ENCODE measurements at regions not wholly inside any gene's neighbourhood (a gene's known extent, or its start where the extent isn't known, plus 50 kb on each side); places are given as distances from the start of the nearest gene placed in this dataset.
"Not testable (repeated sequence)": the region's sequence is repeated elsewhere in the genome, so short reads cannot be mapped to it uniquely, and the experiment has no call there.

- H3K4me3 ChIP-seq (ENCODE audit: low read depth, low read length): no peak overlapping the region
- no peak for DNase-seq (ENCODE audit: low read depth)
- no peak for TF ChIP-seq CTCF (conservative IDR thresholded peaks at IDR 0.05; ENCODE audit: low read depth, low read length)
Observed at GRCh38 chr2:198285216-198285615, 480.8 kb downstream of the PLCL1 start.

- DNase-seq (ENCODE audit: low read depth): no peak
- no peak overlapping the region for H3K4me3 ChIP-seq (ENCODE audit: low read depth, low read length)
- no peak for TF ChIP-seq CTCF (conservative IDR thresholded peaks at IDR 0.05; ENCODE audit: low read depth, low read length)
Observed at GRCh38 chr2:198283146-198283545, 478.8 kb downstream of the PLCL1 start.

- no peak overlapping the region for H3K4me3 ChIP-seq (ENCODE audit: low read depth, low read length)
- TF ChIP-seq CTCF (conservative IDR thresholded peaks at IDR 0.05; ENCODE audit: low read depth, low read length): no peak
- no peak for DNase-seq (ENCODE audit: low read depth)
Observed at GRCh38 chr2:198282061-198282460, 477.7 kb downstream of the PLCL1 start.

GRCh38 chr2:198280145-198280544, 475.8 kb downstream of the PLCL1 start:
- DNase-seq (ENCODE audit: low read depth): no peak
- TF ChIP-seq CTCF (conservative IDR thresholded peaks at IDR 0.05; ENCODE audit: low read depth, low read length): no peak
- no peak overlapping the region for H3K4me3 ChIP-seq (ENCODE audit: low read depth, low read length)

GRCh38 chr2:198279026-198279425, 474.6 kb downstream of the PLCL1 start:
- no peak overlapping the region for H3K4me3 ChIP-seq (ENCODE audit: low read depth, low read length)
- DNase-seq (ENCODE audit: low read depth): no peak
- no peak for TF ChIP-seq CTCF (conservative IDR thresholded peaks at IDR 0.05; ENCODE audit: low read depth, low read length)

GRCh38 chr2:198277181-198277580, 472.8 kb downstream of the PLCL1 start:
- TF ChIP-seq CTCF (conservative IDR thresholded peaks at IDR 0.05; ENCODE audit: low read depth, low read length): no peak
- DNase-seq (ENCODE audit: low read depth): no peak
- no peak overlapping the region for H3K4me3 ChIP-seq (ENCODE audit: low read depth, low read length)

- no peak for TF ChIP-seq CTCF (conservative IDR thresholded peaks at IDR 0.05; ENCODE audit: low read depth, low read length)
- no peak for DNase-seq (ENCODE audit: low read depth)
- no peak overlapping the region for H3K4me3 ChIP-seq (ENCODE audit: low read depth, low read length)
Observed at GRCh38 chr2:198273660-198274059, 469.3 kb downstream of the PLCL1 start.

GRCh38 chr2:198270157-198270556, 465.8 kb downstream of the PLCL1 start:
- DNase-seq (ENCODE audit: low read depth): not testable (repeated sequence)

More at GRCh38 chr2:198270157-198270556, 465.8 kb downstream of the PLCL1 start:
- H3K4me3 ChIP-seq (ENCODE audit: low read depth, low read length): not testable (repeated sequence)

Measured in choroid plexus epithelial cell (primary cell).